Kidney glomerular epithelial cell (primary cell): ENCODE measurements at regions not wholly inside any gene's neighbourhood (a gene's known extent, or its start where the extent isn't known, plus 50 kb on each side); places are given as distances from the start of the nearest gene placed in this dataset.
"Not testable (repeated sequence)": the region's sequence is repeated elsewhere in the genome, so short reads cannot be mapped to it uniquely, and the experiment has no call there.

Source experiments
- DNase-seq: peaks from one replicate; lab custom pipeline; 2025; lab: John Stamatoyannopoulos, UW

GRCh38 chr4:181870326-181870725, 372.9 kb upstream of the TENM3 start:
- DNase-seq, result no peak

- DNase-seq, result no peak
Measured at GRCh38 chr4:181874602-181875001, 368.6 kb upstream of the TENM3 start.

GRCh38 chr4:181877329-181877848, 365.8 kb upstream of the TENM3 start:
- DNase-seq, result no peak

- no peak for DNase-seq
Measured at GRCh38 chr4:181890031-181890430, 353.2 kb upstream of the TENM3 start.

- DNase-seq, result no peak
Measured at GRCh38 chr4:181890911-181891310, 352.3 kb upstream of the TENM3 start.

- DNase-seq, result peak; percentile 1
Measured at GRCh38 chr4:181896614-181897013, 346.6 kb upstream of the TENM3 start.

GRCh38 chr4:181897935-181898334, 345.3 kb upstream of the TENM3 start:
- DNase-seq, result no peak

GRCh38 chr4:181902404-181902803, 340.8 kb upstream of the TENM3 start:
- not testable (repeated sequence) for DNase-seq

- no peak for DNase-seq
Measured at GRCh38 chr4:181905708-181906107, 337.5 kb upstream of the TENM3 start.

- no peak for DNase-seq
Measured at GRCh38 chr4:181908168-181908567, 335.0 kb upstream of the TENM3 start.

GRCh38 chr4:181909368-181909767, 333.8 kb upstream of the TENM3 start:
- DNase-seq, result peak; percentile 18

GRCh38 chr4:181911420-181911819, 331.8 kb upstream of the TENM3 start:
- peak; percentile 1 for DNase-seq

GRCh38 chr4:181933471-181933870, 309.7 kb upstream of the TENM3 start:
- DNase-seq, result no peak

GRCh38 chr4:181938631-181939030, 304.6 kb upstream of the TENM3 start:
- no peak for DNase-seq

- DNase-seq, result no peak
Measured at GRCh38 chr4:181939199-181939945, 303.8 kb upstream of the TENM3 start.

- no peak for DNase-seq
Measured at GRCh38 chr4:181944527-181944926, 298.7 kb upstream of the TENM3 start.

GRCh38 chr4:181946902-181947301, 296.3 kb upstream of the TENM3 start:
- no peak for DNase-seq

GRCh38 chr4:181948839-181949382, 294.3 kb upstream of the TENM3 start:
- no peak for DNase-seq

GRCh38 chr4:181949704-181950312, 293.4 kb upstream of the TENM3 start:
- DNase-seq, result no peak

- DNase-seq, result no peak
Measured at GRCh38 chr4:181950372-181951127, 292.7 kb upstream of the TENM3 start.

- DNase-seq, result no peak
Measured at GRCh38 chr4:181951265-181951664, 291.9 kb upstream of the TENM3 start.

GRCh38 chr4:181952478-181952877, 290.7 kb upstream of the TENM3 start:
- peak; percentile 85 for DNase-seq
